BE2C (cell line): ENCODE measurements at regions not wholly inside any gene's neighbourhood (a gene's known extent, or its start where the extent isn't known, plus 50 kb on each side); places are given as distances from the start of the nearest gene placed in this dataset.

Experiments used
- DNase-seq: peaks from one replicate; pipeline ENCODE4 v3.0.0-alpha.2; 2020
- H3K27me3 ChIP-seq: fragments of 250-450 bp; sonication (Bioruptor Pico); 2 replicates; pipeline ENCODE4 v1.5.1; 2020; ENCODE audit warnings: mild to moderate bottlenecking
- H3K36me3 ChIP-seq: fragments of 250-450 bp; sonication (Bioruptor Pico); 2 replicates; pipeline ENCODE4 v1.5.1; 2020; ENCODE audit warnings: mild to moderate bottlenecking
- H3K4me1 ChIP-seq: fragments of 250-450 bp; sonication (Bioruptor Pico); 2 replicates; pipeline ENCODE4 v1.5.1; 2020
- H3K4me3 ChIP-seq: 2 replicates; pipeline ENCODE4 v1.5.1; 2011; ENCODE audit warnings: low read depth, low read length
- H3K9me3 ChIP-seq: fragments of 250-450 bp; sonication (Bioruptor Pico); 2 replicates; pipeline ENCODE4 v1.5.1; 2020
- CTCF ChIP-seq: IDR thresholded peaks from 2 replicates; pipeline ENCODE4 v1.5.1; 2012; ENCODE audit warnings: mild to moderate bottlenecking, low read depth, low read length

- Histone ChIP-seq H3K27me3 (no peaks in the 10 kb centered on the region), H3K4me3 (no peak overlapping the region), H3K9me3 (no peaks in the 10 kb centered on the region), H3K36me3 (no peaks in the 10 kb centered on the region), H3K4me1 (no peaks in the 10 kb centered on the region)
- no peak for DNase-seq
- TF ChIP-seq CTCF, result no peak
Observed at GRCh38 chr4:10183462-10183861, 66.9 kb upstream of the WDR1 start.

DNA sequence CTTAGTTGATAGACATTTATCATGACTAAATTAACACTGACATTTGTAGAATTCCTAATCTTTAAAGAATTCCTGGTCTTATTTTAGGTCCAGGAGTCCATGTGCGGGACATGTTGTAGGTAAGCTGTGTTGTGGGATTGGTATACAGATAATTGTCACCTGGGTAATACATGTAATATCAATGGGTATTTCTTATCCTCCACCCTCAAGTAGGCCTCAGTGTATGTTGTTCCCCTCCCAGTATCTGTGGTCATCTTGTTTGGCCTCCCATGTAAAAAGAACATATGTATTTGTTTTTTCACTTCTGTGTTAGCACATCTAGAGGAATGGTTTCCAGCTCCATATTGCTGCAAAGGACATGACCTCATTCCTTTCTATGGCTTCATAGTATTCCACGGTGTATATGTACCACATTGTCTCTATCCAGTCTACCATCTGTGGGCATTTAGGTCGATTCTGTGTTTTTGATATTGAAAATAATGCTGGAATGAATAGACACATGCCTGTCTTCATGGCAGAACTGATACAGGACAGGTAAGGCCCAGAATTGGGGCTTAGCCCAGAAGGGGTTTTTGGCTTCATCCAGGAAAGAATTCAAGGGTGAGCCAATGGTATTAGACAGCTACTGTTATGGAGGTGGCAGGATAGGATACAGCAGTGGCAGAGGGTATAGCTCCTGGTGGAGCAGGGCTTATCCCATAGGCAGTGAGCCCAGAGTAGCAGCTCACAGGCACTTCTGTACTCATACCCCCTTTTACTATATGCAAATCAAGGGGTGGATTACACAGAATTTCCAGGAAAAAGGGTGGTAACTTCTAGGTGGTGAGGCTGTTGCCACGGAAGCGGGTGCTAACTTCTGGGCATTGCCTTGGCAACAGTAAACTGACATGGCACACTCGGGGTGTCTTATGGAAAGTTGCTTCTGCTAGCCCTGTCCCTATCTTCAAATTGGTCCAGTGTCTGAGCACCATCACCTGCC is 66.1 kb upstream of the WDR1 start:
- Histone ChIP-seq H3K4me3 (no peak overlapping the region), H3K9me3 (no peaks in the 10 kb centered on the region), H3K36me3 (no peaks in the 10 kb centered on the region), H3K4me1 (no peaks in the 10 kb centered on the region), H3K27me3 (no peaks in the 10 kb centered on the region)
- no peak for TF ChIP-seq CTCF
- no peak for DNase-seq

DNA sequence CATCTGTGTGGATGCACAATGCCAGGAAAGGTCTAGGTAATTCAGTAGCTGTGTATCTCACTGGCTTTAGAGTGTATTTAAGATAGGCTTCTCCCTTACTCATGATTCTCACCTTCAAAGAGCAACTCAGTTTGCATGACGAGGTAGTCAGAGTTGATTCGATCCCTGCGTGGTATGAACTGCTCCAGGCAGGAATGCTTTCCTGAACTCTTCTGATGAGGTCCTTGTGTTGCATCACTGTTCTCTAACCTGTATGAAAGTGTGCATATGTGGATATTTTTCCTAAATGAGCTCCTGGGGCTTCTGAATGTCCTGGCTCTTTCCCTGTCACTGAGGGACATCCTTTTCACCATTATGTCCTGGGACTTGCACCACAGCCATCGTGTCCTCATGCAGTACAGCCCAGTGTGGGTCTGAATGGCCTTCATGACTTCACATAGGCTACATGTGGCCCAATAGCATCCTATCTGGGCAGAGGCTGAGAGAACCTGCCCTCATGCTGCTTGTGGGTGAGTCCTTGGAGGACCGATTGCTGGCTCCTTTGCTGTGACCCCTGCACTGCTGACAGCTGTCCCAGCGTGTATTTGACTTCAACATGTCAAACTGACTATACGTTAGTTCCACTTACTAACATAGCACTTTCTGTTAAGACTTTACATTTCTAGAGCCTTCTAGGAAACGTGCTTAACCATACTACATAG is 65.3 kb upstream of the WDR1 start:
- Histone ChIP-seq H3K9me3 (no peaks in the 10 kb centered on the region), H3K36me3 (no peaks in the 10 kb centered on the region), H3K4me1 (no peaks in the 10 kb centered on the region), H3K4me3 (no peak overlapping the region), H3K27me3 (no peaks in the 10 kb centered on the region)
- DNase-seq, result no peak
- TF ChIP-seq CTCF, result no peak

- no peak for DNase-seq
- TF ChIP-seq CTCF, result no peak
- Histone ChIP-seq H3K9me3 (no peaks in the 10 kb centered on the region), H3K4me3 (no peak overlapping the region), H3K36me3 (no peaks in the 10 kb centered on the region), H3K27me3 (no peaks in the 10 kb centered on the region), H3K4me1 (no peaks in the 10 kb centered on the region)
Observed at GRCh38 chr4:10180927-10181744, 64.5 kb upstream of the WDR1 start.

- Histone ChIP-seq H3K36me3 (no peaks in the 10 kb centered on the region), H3K4me1 (no peaks in the 10 kb centered on the region), H3K4me3 (no peak overlapping the region), H3K9me3 (no peaks in the 10 kb centered on the region), H3K27me3 (no peaks in the 10 kb centered on the region)
- no peak for DNase-seq
- TF ChIP-seq CTCF, result no peak
Observed at GRCh38 chr4:10180603-10180926, 64.0 kb upstream of the WDR1 start.
